Right lobe of liver (tissue), 4 donors: ENCODE measurements at regions not wholly inside any gene's neighbourhood (a gene's known extent, or its start where the extent isn't known, plus 50 kb on each side); places are given as distances from the start of the nearest gene placed in this dataset.

Experiments
- CTCF ChIP-seq, 4 donors: fragments of 200-600 bp in 3 of 4; fragments of 450-650 bp in 1 of 4; IDR thresholded peaks; one replicate each; pipeline versions ENCODE4 v1.5.1 to v1.8.0; 2016 to 2022; ENCODE audit warnings: antibody characterized with exemption in 4 of 4, mild to moderate bottlenecking in 2 of 4
- POLR2A ChIP-seq: fragments of 450-650 bp; IDR thresholded peaks from one replicate; pipeline ENCODE4 v1.6.1; 2017; ENCODE audit warnings: antibody characterized with exemption, mild to moderate bottlenecking
- donor health status: DM: no; HTN: no; CAD: no.
- donor health status: DM: no; HTN: no; CAD: no.
- donor health status: DM: no; HTN: yes; CAD: no.

GRCh38 chr13:20312292-20312691 lies 80.2 kb upstream of the GJB6 start:
- TF ChIP-seq CTCF (IDR thresholded peaks at IDR 0.05) (no peak), POLR2A (no peak)
